Fibroblast of skin of back (primary cell): ENCODE measurements at regions not wholly inside any gene's neighbourhood (a gene's known extent, or its start where the extent isn't known, plus 50 kb on each side); places are given as distances from the start of the nearest gene placed in this dataset.

Experiments
- DNase-seq: peaks from one replicate; pipeline ENCODE4 v3.0.0-alpha.2; 2013

DNA sequence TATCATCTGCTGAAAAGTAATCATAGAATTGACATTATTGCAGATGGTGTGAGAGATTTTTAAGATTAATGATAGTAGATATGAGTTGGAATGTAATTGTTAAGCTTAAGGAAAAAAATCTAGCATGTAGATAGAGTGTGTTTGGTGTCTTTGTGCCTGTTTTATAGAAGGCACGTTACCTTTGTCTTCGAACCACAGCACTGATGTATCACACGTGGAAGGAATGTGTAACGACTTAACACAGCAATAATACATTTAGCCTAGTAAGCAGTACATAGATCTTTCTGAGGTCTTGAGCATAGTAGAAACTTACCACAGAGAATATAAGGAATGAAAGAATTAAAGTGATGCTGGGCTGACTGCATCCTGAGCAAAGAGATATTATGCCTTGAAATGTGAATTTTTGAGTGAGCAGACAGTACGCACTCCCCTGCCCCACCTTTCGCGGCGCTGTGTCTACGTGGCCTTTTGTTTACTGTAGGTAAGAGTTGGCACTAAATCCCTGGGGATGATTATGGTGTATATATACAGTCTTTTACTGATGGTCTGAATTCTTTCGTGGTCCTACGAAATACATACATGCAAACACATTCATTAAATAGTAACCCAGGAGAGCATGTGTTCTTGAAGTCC lies 217.6 kb upstream of the TOPAZ1 start:
- DNase-seq, result no peak

DNA sequence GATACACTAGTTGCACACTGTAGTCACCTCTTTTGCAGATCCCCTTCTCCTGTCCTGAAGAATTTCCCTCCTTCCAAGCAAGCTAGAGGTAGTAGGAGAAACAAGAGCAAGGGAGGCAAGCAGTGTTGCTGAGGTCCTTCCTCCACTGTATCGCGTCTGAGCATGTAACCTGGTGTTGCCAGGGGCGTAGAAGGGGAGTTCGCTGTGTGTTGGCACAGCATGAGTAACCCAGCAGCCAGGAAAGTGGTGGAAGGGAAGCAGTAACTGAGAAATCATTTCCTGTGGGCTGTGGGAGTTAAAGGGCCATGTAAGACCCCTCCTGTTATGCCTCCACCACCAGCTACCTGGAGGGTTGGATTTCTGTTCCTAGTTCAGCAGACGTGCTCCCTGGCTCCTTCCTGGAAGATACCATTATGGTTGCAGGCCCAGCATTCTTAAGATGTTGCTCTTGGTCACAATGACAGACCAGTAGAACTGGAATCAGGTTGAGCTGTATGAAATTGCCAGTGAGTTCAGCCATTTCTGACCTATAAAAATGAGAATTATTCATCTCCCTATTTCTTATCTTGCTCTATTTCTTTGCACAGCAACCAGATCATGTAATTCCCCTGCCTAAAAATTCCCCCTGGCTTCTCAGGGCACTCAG lies 215.3 kb upstream of the TOPAZ1 start:
- no peak for DNase-seq

DNA sequence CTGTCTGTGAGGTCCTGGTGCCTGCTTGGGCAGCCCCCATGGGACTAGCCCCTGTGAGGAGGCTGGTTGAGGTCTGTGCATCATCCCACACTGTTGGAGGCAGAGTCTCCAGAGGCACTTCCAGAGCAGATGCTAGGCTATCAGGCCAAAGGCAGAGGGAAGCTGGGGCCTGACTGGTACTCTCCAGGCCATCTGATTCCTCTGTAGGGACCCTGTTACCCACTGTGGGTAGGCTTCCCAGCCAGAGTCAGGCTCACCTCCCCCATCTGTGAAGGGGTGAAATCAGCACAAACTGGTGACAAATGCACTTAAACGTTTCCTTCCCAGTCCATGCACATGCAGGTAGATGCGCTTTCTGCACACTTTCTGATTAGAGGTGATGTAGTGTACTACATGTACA lies 212.6 kb upstream of the TOPAZ1 start:
- no peak for DNase-seq

DNA sequence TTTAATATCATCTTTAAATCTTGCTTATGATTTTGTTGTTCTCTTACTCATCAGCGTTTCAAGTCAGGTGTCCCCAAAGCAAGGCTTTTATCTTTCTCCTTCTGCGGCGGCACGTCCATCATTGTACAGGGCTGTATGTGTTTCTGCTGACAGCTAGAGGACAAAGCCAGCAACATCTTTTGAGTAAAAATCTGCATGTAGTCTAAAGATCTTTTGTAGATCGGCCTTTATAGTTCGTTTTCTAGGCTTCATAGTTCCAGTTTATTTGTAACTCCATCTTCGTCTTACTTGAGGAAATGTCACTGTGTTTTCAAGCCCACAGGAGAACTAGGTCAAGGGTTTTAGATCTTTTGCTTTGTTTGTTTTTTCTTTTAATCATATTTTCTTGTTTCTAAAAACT lies 211.4 kb upstream of the TOPAZ1 start:
- DNase-seq, result no peak

DNA sequence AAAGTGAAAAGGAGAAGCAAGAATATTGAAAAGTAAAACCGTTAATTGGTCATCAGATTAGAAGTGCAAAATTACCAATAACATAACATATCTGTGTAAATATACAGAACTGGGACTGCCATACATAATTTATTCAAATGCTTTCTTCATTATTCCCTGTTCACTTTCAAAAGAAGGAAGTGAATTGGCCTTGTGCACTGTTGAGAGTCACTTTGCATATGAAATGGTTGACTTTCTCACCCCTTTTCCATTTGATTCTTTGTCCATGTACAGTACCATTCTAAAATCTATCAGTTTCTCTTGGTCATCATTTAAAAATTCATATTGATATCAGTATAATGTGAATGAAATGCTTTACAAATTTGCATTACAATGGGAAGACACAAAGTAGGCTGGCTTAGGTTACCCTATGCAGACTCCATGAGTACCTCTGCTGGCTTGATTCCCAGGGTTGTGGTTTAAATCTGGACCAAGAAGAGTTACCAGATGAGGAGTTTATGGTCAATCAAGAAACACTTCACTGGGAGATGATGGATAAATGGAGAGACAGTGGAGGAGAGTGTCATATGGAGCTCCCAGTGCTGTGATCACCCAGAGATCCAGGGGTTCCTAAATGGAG lies 210.9 kb upstream of the TOPAZ1 start:
- DNase-seq, result peak; percentile 23

DNA sequence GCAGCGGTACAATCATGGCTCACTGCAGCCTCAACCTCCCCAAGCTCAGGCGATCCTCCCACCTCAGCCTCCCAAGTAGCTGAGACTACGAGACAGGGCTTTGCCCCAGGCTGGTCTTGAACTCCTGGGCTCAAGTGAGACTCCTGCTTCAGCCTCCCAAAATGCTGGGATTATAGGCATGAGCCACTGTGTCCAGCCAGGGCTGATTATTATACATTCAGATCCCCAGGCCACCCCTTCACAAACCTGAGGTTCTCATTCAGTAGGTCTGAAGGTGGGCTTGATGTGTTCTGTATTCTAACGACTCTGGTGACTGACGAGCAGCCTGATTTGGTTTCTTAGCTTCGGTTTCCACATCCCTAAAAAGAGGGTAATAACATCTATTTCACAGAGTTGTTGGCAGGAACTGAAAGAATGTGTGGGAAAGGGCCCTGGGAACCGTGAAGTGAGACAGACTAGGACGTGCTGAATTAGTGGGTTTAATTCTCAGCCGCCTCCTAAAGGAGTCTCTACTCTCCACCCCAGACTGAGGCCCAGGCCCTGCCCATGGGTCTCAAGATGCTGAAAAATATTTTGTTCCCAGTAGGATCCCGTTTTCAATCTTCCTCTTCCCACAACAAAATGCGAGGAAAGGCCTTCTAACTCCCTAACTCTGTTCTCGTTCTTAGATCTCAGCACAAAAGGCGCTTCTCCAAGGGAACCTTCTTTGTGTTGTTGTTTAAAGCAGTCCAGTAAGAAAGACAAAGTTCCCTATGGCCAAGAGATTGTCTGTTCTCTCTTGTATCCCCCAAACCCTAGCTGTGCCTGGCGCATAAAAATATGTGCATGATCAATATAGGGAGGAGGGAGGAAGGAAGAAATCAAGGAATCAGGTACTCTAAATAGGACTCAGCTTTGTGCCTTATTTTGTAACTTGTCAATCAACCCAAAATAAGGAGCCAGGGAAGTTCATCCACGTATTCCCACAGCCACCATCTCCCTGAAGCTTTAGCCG lies 210.0 kb upstream of the TOPAZ1 start:
- DNase-seq, result no peak

DNA sequence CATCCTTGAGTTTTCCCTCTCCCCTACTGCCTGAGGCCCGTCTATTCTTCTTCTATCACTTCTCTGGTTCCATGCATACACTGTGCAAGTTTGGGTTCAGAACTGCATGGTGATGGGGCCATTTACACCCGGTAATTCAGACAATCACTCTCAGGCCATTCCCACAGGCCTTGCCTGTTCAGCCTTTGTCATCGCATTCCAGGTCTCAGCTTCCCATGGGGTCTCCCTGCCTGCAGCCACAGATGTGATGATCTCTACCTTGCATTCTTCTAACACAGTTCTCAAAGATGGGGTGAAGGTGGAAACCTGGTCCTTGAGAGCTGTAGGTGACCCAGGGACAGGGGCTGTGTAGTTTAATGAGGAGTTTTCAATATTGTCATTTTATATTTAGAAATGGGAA lies 209.2 kb upstream of the TOPAZ1 start:
- no peak for DNase-seq

DNA sequence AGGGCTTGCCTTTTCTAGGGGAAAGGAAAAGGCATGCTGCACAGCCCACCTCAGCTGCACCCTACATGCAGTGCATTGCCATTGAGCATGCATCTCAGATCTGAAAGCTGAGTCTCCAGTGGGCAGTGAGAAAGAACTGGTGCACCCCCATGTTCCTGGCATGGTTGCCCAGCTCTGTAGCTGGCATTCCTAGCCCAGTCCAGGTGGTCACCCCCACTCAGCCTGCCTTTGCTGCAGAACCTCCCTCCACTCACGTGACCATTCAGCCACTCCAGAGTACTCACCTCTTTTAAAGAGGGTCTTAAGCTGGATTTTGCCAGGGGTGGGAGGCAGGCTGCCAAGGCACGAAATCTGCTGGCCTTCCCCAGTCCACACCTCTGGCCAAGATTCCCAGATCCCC lies 208.6 kb upstream of the TOPAZ1 start:
- DNase-seq, result no peak

DNA sequence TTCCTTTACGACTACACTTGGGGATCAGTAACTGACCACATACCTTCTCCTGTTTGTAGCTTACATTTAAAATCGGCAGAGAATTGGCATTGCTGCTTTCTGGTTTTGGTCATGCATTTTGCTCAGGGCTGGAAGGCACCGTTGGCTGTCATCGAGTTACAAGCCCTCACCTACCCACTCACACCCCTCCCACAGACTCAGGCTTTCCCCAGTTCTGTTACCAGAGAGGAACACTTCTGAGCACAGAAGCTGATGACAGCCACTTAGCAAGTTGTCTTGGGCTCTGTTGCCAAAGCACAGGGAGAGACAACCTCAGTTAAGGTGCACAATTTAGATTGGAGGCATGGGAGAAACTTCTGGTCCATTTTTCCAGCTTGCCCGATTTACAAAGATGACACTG lies 204.8 kb upstream of the TOPAZ1 start:
- DNase-seq, result no peak

DNA sequence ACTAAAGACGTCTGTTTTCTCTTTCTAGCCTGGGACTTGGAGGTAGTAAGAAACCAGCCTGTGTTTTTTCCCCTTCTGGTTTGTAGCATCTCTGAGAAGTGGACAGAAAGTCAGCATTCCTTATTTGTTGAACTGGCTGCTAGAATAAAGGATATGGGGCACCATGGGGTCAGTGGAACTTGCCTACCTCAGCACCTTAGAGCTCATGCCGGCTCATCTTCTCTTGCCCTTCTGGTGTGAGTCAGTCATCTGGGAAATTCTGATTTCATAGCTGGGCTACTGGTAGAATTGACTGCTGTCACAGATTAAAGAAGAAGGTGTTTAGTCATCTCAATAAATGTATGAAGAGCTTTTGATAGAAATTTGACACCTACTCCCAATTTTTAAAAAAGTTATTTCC lies 202.7 kb upstream of the TOPAZ1 start:
- DNase-seq, result peak; percentile 24

DNA sequence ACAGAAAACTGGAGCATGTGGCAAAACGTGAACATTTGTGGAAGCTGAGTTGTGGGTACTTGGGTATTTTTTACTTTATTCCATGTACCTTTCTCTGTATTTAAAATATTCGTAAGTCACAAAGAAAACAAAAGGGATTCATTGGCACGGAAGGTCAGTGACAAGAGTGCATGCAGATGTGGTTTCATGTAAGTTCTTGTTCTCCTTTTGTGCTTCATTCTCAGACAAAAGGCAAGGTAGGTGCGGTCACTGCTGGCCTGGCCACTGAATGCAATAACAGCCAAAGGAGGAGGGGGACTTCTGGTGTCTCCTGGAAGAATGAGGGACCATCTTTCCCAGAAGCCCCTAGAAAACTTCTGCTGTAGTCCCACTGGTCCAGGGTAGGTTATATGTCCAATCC lies 200.0 kb upstream of the TOPAZ1 start:
- DNase-seq, result no peak

DNA sequence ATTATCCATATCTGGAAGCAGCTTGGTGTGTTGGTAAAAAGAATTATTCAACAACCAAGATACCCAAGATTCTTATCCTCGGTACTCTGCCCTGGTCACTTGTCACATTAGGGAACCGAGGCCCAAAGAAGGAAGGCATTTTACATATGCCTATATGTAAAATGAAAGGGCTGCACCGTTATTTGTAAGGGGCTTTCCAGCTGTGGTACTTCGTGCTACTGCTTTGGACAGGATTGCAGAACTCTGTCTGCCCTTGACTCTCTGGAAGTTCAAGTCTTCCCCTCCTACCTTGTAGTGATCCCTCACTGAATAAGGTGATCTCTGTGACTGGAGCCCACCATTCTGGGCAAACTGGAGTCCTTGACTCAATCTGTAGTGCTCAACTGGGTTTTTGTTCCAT lies 198.9 kb upstream of the TOPAZ1 start:
- DNase-seq, result no peak

DNA sequence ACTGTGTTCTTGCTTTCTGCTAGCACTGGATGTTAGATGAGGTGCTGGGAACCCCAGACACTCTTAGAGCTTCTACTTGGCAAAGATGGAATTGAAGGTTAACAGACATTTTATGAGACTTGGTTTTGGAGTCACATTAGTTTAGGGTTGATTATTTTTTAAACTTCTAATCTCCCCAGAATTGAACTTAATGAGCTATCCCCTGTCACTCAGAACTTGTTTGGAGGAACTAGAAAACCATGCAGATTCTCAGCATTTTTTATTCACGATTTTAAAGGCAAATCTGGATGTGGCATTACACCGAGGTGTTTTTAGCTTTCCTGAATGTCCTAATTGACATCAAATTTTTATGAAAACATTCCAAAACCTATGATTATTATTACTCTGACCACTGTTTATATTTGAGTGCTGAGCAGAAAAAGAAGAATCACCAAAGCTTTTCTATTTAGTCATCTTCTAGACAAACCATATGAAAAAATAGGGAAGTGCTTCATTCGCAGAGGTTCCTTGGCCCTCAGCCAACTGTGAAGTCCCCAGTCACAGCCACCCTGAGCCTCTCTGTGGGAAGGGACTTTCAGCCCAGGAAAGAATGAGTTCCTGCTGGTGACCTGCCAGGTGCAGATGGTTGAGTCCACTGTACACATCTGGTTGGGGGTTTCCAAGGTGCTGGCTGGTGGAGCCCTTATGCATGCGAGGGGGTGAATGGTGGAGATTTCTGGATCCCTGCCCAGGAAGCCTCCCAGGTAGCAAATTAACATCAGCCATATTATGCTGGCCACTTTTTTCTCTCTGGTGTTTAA lies 196.0 kb upstream of the TOPAZ1 start:
- peak; percentile 76 for DNase-seq

DNA sequence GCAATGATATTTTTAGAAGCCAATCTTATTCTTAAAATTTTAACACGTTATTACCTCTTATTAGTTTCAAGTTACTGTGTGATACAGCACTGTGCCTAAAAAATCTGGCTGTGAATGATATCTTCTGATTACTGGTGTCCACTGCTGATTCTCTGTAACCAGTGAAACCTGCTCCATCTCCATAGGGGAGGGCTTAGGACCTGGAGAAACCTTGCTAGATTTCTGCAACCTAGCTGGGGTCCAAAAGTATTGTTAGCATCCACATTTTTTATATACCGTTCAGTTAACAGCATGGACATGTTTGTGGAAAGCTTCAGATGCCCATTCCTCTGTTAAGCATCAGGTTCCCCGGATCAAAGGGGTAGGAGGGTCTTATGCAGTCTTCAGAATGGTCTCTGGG lies 193.9 kb upstream of the TOPAZ1 start:
- no peak for DNase-seq

DNA sequence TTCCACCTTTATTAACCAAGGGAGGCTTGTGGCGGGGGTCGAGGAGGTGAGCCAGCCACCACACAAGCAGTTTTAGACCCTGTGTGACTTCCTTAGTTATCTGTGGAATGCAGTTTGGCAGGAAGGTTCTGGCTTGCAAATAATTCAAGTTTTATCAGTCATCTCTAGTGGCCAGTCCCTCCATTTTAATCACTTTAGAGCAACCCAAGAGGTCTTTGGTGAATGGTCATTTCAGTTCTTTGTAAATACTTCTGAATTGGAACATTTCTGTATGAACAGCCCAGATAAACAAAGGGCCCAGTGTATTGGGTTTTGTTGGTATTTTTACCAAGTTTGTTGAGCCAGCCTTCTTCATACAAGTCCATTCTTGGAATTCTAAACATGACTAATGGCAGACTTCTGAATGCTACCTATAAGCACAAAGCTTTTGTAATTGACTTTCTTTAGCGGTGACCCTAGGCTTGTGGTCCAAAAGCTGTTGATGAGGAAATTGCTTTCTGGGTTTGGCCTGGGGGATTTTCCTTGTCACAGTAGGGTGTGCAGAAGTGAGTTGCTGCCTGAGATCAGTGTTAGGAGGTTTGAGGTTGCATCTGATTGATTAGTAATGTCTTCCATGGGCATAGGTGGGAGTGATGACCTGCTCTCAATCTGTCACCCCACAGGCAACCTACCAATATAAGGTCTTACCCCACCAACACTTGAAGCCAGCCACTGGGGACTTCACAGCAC lies 193.3 kb upstream of the TOPAZ1 start:
- peak; percentile 52 for DNase-seq

DNA sequence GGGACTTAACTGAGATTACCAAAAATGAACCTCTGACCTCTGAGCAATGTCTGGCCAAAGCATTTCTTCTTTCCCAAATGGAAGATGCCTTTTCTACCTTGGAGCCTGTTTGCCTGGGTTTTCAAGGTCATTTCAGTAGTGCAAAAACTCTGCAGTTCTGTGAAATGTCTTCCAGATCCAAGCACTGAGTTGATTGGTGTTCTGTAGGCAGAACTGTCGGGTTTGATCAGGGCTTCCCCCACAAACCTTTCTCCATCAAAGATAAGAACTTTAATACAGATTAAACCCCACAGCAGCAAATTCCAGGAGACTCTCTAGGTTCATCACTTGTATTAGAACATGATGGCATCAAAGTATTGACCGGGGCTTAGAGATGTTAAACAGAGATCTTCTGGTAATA lies 192.7 kb upstream of the TOPAZ1 start:
- DNase-seq, result no peak

DNA sequence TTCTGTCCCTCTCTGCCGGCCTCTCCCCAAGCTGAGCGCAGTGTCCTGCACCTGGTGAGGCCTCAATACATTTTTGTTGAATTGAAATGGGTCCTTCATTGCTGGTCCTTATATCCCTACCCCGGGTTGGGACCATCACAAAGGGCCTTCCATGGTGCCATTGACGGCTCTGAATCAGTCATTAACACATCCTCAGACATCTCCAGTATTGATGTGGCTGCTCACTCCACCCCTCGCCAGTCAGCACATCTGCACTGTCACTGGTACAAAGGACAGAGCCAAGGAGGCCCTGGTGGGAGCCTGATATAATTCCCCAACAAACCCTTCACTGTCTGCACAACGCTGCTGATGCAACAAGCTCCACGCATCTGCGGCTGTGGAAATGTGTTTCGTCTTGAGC lies 191.6 kb upstream of the TOPAZ1 start:
- no peak for DNase-seq

DNA sequence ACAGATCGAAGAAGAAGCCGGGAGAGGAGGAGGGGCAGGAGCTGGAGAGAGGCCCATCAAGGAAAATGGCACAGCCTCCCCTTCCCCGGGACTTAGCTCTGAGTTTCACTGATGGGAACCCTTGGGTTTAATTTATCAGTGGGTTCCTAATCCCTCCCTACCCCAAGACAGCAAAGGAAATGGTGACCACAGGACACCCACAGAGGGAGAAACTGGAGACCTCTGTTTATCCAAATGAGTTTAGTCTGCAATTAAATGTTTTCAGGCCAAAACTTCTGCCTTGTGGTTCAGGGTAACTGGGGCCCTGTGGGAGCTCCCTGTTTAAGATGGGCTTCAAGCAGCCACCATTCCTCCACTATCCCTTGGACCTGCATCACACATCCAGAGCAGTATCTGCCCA lies 190.8 kb upstream of the TOPAZ1 start:
- DNase-seq, result no peak

DNA sequence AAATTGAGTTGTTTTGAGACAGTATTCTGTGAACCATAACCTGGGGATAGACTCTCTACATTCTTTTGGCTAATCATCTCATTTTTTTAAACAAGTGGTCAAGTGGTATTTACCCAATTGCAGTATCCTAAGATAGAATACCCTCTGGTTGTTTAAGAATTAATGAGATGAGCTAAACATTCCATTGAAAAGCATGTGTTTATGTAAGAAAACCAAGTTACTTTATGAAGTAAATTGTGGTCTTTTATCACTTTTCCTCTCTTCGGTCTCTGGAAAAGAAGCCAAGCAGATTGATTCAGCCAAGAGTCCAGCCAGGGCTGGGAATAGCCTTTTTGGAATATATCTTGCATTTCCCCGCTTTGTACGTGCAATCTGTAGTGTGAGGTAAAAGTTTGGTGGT lies 185.7 kb upstream of the TOPAZ1 start:
- DNase-seq, result peak; percentile 50

DNA sequence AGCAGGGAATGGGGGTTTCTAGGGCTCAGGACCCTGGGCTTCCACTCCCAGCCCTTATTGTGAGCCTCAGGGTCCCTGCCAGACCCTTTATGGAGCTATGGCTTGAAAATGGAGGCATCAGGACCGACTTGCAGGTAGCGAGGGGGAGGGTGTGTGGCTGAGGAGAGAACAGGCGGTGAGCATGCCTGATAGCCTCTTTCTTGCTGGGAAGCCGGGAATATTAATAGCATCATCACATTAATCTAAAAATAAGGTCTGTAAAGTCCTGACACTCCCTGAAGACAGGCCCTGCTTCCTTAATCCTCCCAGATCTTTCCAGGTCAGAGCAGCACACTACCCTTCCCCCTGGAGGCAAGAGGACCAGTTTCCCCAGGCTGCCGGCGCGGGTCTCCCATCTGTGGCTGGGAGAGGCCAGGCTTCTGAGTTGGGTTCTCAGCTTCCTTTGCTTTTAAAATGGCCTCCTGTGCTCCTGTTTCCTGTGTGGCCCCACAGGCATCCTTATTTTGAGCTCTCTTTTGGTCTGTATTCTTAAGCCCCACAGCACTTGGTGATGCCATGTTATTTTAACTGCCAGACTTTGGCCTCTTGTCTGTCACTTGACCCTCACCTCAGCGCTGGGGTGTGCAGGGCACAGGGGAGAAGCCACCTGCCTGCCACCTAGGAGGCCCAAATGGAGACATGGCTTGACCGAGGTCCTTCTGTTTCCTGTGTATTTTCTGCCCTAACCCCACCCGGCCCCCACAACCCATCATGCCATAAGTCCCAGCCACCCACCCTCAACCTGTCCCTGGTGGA lies 185.0 kb upstream of the TOPAZ1 start:
- DNase-seq, result no peak
